Glomerular visceral epithelial cell (primary cell): ENCODE measurements at regions not wholly inside any gene's neighbourhood (a gene's known extent, or its start where the extent isn't known, plus 50 kb on each side); places are given as distances from the start of the nearest gene placed in this dataset.
A peak's percentile ranks its signal among the peaks of the same experiment; 100 is the strongest.
"Not testable (repeated sequence)": the region's sequence is repeated elsewhere in the genome, so short reads cannot be mapped to it uniquely, and the experiment has no call there.

Source experiments
- DNase-seq: peaks from one replicate; pipeline ENCODE4 v3.0.0-alpha.2; 2016; ENCODE audit errors: extremely low spot score

DNA sequence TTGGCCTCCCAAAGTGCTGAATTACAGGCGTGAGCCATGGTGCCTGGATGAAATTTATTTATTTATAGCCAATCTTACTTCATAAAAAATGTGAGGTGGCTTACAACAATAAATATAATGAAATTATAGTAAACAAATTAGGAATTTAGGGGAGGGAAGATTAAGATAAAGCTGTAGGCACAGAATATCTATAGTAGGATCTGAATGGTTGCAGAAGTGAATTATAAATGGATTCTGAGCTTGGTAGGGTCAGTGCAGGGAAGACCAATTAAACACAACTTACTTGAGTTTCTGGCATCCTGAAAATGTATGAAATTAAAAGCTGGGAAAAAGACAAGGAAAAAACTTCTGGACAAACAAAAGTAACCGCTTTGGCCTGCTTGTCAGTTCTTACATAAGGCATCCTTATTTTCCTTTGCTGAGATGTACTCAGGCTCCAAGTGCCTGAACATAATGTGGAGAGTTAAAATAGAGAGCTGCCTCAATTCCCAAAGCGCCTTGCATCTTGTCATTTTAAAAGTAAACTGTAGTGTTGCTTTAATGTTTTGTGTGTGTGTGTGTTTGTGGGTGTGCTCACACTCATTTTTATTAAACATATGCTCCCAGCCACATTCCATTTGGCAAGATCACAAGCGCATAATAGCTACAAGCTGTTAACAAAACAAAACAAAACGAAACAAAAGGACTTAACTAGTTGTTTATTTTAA lies 247.3 kb downstream of the S1PR1 start:
- DNase-seq, result no peak

DNA sequence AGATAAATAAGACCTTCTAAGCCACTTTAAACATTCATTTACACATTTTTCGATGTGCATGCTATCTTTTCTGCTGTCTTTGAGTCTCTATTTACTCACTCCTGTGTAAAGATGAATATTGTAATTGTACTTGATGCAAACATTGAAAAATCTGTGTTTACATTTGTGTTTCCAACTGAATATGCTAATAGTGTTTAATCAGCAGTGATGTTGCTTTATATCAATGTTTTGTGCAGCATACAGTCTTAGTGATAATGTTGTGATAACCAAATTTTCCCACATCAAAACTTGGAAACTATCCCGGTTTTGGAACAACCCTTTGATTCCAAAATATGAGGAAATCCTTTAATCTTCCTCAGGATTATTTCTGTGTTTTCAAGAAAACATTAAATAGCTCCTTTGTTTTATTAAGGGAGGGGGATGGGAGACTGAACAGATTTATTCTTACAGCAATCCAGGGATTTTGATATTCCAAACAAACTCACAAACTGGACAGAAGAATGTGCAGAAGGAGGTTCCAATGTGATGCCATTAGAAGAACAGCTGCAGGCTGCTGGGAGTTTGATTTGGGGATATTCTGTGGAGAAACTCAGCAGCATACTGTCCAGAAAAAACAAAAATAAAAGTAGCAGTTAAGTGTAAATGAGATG lies 248.0 kb downstream of the S1PR1 start:
- no peak for DNase-seq

DNA sequence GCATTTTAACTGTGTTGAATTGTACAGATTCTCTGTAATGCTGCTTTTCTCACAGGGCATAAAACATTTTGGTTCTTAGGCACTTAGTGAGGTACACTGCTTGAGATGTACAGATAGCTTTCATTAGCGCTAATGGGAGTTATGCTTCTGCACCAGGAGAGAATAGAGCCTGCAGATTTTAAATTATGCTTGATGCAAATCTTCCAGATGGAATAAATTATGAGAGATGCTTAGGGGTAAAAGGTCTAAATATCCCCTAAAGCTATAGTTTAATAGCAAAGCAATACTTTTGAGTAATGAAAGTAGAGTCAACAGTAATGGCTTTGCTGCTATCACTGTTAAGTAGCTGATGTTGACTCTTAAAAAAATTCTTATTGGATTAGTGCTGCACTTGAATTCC lies 248.9 kb downstream of the S1PR1 start:
- no peak for DNase-seq

DNA sequence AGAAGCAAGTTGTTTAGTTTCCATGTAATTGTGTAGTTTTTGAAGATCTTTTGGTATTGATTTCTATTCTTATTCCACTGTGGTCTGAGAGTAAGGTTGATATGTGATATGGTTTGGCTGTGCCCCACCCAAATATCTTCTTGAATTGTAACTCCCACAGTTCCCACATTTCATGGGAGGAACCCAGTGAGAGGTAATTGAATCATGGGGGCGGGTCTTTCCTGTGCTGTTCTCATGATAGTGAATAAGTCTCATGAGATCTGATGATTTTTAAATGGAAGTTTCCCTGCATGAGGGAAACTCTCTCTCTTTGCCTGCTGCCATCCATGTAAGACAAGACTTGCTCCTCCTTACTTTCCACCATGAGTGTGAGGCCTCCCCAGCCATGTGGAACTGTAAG lies 255.3 kb downstream of the S1PR1 start:
- DNase-seq, result not testable (repeated sequence)

DNA sequence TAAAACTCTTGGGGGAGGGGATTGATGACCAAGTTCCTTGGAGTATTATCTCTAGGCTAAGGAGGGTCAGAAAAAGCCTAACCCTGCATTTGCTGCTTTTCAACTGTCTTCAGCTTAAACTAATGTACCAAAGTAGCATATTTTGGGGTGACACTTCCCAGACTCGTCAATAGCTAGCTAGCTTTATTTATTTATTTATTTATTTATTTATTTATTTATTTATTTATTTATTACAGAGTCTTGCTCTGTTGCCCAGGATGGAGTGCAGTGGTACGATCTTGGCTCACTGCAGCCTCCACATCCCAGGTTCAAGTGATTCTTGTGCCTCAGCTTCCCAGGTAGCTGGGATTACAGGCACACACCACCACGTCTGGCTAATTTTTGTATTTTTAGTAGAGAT lies 257.1 kb downstream of the S1PR1 start:
- not testable (repeated sequence) for DNase-seq

DNA sequence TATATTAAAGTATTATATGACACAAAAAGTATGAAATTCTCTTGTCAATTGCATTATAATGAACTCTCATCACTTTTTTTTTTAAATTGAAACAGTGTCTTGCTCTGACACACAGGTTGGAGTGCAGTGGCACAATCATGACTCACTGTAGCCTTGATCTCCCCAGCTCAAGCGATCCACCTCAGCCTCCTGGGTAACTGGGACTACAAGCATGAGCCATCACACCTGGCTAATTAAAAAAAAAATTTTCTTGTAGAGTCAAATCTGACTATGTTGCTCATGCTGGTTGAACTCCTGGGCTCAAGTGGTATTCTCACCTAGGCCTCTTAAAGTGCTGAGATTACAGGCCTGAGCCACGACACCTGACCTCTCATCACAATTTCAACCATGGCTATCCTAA lies 259.3 kb downstream of the S1PR1 start:
- no peak for DNase-seq

DNA sequence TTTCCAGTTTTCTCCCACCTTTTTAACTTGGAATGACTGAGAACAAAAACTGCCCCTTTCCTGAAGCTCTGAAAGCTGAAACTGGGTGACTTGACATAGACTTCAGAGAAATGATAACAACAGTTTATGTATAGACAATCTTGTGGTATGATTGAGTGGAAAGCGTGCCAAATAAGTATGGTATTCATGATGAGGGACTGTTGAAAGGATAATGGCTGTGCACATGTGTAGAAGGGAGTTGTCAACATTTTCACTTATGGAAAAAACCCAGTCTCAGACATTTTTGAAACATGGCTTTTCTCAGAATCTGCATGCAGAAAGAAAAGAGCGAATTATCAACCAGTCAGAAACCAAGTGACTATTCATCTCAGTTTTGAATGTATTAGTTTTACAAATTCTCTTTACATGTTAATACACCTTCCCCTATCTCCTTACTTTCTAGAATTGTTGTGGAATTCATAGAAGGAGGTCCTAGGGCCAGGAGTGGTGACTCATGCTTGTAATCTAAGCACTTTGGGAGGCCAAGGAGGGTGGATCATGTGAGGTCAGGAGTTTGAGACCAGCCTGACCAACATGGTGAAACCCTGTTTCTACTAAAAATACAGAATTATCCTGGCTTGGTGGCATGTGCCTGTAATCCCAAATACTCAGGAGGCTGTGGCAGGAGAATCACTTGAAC lies 261.2 kb downstream of the S1PR1 start:
- DNase-seq, result no peak

DNA sequence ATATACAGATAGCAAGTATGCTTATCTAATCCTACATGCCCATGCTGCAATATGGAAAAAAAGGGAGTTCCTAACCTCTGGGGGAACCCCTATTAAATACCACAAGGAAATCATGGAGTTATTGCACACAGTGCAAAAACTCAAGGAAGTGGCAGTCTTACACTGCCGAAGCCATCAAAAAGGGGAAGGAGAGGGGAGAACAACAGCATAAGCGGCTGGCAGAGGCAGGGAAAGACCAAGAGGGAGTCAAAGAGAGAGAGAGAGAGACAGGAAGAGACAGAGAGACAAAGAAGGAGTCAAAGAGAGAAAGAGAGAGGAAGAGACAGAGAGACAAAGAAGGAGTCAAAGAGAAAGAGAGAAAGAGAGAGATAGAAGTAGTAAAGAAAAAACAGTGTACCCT lies 267.3 kb downstream of the S1PR1 start:
- not testable (repeated sequence) for DNase-seq

DNA sequence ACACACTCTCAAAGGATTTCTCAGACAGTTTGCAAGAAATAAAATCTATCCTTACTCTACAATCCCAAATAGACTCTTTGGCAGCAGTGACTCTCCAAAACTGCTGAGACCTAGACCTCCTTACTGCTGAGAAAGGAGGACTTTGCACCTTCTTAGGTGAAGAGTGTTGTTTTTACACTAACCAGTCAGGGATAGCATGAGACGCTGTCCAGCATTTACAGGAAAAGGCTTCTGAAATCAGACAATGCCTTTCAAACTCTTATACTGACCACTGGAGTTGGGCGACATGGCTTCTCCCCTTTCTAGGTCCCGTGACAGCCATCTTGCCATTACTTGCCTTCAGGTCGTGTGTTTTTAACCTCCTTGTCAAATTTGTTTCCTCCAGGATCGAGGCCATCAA lies 268.4 kb downstream of the S1PR1 start:
- not testable (repeated sequence) for DNase-seq

DNA sequence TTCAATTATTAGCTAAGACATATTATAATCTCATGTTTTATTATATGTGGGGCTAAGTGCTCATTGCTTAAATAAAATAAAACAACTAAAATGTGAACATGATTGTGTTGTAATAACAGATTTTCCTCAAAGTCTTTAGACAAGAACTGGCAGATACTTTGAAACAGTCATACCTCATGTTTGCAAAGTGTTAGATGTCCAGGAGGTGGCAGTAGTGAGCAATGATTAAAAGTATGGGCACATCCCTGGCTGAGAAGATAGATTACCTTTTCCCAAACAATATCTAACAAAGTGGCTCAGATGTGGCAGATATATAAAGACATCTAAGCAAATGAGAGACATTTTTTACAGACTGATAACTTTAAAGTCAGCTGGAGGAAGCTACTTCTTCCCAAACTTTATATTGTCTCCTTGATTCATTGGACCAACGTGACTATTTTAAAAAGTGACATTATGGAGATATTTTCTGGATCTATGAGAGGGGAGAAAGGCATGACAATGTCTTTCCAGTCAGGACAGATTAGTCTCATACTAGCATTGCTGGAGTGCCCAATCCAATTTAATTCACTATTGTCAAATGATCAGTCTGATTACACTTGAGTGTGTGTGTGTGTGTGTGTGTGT lies 269.8 kb downstream of the S1PR1 start:
- DNase-seq, result peak; percentile 38

DNA sequence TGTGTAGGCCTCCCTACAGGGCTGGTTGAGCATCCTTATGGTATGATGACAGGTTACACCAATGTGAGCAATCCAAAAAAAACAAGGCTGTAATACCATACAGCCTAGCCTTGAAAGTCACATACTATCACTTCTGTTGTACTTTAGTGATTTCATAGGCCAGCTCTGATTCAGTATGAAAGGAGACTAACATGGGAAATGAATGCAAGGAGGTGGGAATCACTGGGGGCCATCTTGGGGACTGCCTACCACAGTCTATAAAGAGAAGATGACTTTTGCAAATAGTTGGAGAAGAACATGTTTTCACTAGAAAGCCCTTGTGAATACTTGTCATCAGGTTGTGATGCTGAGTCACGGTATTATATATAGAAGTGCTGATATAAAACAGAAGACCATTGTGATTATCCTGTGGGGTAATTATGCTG lies 270.7 kb downstream of the S1PR1 start:
- DNase-seq, result no peak

DNA sequence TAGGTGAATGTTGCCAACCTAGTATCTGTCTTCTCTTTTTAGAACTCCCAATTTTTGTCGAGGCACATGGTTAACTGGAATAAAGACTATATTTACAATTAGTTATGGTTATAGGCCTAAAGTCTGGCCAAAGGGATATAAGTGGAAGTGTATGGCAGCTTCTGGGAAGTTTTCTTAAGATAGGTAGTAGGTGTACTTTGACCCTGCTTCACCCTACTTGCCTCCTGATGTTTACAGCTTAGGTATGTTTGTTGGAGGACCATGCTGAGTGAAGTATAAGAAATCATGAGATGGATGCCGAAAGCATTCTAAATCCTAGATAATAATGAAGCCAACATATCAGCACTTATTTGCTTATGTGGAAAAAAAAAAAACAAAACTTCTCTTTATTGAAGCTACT lies 272.1 kb downstream of the S1PR1 start:
- no peak for DNase-seq

DNA sequence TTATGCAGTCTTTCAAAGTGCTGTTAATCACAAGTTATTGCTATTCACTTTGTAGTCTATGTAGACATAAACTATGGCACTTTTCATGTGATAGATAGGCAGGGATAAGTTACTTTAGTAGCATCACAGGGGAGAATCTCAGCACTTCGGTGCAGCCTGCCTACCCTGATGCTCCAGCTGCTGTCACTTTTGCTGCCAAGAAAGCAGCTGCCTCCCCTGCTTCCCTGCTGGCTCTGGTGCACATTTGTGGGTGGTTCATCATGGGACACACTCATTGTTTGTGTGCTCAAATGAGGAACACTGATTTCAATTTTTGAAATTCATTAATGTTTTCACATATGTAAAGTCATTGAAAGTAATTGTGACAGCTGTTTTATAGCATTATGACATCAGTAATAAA lies 272.6 kb downstream of the S1PR1 start:
- no peak for DNase-seq

DNA sequence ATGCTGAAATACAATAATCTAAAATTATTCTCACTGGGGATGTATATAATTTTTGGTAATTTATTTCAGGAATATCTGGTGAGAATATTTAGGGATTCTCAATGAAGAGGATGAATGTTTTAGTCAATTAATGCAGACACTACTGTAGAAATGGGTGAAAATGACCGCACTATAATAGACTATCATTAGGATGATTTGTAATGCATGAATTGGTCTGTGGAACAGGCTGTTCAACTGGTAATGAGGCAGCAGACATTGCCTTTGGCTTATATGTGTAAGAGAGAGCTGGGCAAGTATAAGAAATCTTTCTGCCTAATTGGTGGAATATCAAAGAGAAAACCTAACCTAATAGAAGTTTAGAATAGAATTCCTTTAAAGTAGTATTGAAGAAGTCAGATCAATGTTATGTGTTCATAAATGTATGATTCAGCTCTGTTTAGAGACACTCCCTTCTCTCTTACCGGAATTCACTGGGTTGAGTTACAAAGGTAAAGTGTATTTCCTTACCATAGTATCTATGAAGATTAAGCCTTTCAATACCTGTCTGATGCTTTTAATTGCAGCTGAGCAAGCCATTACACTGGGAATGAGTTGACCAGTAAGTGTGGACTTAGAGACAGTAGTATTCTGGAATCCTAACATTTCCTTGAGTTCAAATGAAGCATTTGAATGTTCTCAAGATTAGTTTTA lies 274.5 kb downstream of the S1PR1 start:
- DNase-seq, result no peak

DNA sequence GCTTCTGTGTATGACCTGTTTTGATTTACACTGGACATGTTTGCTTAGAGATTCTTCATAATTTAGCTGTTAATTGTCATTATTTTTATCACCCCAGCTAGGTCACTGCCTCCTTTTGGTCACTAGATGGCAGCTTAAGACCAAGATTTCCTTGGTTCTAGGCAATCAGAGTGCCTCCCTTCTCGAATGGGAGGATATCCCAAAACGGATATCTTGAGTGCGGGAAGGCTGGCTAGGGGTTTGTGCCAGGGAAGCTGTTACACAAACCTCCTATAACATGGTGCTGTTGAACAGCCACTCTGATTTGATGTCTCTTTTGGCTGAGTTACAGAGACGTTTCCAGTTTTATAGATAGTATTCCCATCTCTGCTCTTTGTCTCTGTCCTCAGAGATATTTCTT lies 283.5 kb downstream of the S1PR1 start:
- peak; percentile 43 for DNase-seq

DNA sequence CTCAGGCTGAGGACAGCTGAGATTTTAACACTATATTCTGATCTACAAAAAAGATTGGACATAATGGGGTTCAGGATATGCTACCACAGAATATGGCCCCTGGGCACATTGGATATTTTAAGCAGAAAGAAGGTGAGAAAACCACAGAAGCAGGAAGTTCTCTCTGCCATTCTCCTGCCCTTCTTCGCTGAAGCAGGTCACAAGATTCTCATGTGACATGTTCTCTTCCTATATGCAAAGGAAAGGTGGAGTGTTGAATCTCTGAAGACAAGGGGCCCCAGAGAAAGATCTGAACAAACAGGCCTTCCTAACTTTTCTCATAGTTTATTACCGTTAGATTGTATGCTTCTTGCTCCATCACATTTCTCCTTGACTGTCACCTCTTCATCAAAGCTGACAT lies 285.7 kb downstream of the S1PR1 start:
- no peak for DNase-seq

DNA sequence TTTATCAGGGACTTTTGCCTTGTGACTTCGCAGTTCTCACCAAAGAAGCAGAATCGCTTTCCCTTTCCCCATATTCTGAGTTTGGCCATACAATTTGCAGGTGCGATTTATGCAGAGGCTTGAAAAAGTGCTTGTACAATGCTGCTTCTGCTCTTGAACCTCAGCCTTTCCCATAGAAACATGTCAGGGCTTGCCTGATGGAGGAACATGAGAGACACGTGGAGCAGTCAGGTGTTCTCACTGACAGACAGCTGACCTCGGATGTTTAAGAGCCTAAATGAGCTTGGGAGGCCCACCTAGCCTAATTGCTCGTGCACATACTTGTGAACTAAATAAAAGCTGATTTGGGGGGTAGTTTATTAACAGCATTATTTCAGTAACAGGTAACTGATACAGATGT lies 290.0 kb downstream of the S1PR1 start:
- DNase-seq, result no peak

DNA sequence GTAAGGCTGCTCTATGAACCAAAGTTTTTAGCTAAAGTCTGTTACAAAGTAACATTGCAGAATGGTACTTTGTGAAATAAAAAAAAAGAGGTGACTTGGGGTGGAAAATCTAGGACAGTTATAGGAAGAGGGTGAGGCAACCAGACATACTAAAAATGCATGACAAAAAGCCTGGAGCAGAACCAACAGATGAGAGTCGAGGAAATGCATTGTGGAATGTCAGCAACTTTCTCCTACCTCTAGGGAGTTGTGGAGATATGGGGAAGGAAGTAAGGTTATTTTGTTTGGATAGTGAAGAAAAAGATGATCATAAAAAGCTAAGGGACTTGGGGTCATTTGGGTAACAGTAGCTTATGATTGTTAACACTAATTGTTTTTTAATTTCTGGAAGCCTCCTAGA lies 295.6 kb downstream of the S1PR1 start:
- no peak for DNase-seq

DNA sequence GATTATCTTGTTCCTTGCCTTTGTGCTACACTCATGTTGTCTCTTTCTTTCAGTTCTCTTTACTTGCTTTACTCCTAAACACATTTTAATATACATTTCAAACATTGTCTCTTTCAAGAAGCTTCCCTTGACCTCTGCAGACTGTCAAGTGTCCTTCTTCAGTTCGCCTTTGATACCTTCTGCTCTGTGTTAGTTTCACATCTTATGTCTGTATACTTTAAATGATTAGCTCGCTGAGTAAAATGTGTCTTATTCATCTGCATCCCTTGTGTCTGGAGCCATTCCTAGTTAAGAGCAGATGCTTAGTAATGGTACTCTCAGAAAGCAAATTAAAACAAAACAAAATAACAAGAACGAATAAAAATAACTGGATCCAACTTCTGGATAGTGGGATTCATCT lies 303.3 kb downstream of the S1PR1 start:
- DNase-seq, result no peak

DNA sequence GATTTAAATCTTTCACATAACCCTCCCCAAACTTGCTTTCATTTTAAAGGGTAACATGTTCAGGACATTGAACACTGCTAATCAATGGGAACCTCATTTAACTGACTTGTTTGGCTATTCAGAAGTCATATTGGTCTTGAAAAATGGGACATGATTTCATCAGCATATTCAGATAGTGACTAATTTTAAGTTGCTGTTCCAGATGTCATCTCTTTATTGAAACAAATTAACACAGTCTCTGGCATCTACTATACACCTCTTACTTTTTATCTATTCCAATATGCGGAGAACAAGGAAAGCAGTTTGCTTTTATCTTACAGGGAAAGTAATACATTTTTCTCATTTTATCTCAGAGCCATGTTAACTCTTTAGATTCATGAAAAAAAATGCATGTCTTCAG lies 310.1 kb downstream of the S1PR1 start:
- DNase-seq, result no peak

DNA sequence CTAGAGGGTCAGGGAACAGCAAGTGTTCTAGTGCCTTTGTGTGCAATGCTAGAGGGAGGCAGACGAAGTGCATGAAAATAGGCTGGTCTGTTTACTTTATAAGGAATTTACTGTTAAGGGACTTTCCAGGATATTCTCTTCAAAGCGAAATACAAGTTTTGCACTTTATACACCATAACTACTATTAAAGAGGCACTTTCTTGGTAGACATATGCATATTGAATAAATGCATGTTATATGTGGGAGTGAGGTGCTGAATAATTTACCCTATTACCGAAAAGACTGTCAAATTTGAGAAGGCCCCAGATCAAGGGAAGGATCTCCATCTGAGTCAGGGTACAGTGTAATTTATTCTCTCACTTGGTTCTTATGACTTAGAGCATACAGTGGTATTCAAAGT lies 310.5 kb downstream of the S1PR1 start:
- no peak for DNase-seq

DNA sequence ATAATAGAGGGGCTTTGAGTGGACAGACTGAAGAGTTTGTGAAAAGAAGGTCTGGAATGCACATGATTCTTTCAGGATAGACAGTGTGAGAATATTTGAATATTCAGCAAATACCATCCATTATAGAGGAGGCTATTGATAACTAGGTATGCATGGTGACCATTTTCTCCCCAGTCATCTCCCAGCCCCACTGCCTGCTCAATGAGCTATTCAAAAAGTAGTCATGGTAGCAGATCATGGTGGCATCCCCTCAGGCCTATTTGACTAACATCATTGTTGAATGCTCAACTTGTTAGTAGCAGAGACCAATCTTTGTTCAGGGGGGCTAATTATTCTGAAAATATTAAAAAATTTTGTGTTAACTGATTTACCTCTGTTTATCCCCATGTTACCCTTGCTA lies 311.6 kb downstream of the S1PR1 start:
- no peak for DNase-seq
